GM12891 (cell line): ENCODE measurements at regions not wholly inside any gene's neighbourhood (a gene's known extent, or its start where the extent isn't known, plus 50 kb on each side); places are given as distances from the start of the nearest gene placed in this dataset.
A peak's percentile ranks its signal among the peaks of the same experiment; 100 is the strongest.

Experiments
- POLR2A ChIP-seq: IDR thresholded peaks from 2 replicates; pipeline ENCODE4 v1.6.1; 2011; ENCODE audit warnings: low read depth, low read length, control low read depth
- POLR2AphosphoS5 ChIP-seq: IDR thresholded peaks from 2 replicates; pipeline ENCODE4 v1.6.1; 2011; ENCODE audit warnings: low read depth, low read length, control low read depth
- SPI1 ChIP-seq: IDR thresholded peaks from 2 replicates; pipeline ENCODE4 v1.6.1; 2011; ENCODE audit warnings: low read depth, low read length, control low read depth
- TAF1 ChIP-seq: IDR thresholded peaks from 2 replicates; pipeline ENCODE4 v1.6.1; 2011; ENCODE audit warnings: low read depth, low read length, control low read depth

DNA sequence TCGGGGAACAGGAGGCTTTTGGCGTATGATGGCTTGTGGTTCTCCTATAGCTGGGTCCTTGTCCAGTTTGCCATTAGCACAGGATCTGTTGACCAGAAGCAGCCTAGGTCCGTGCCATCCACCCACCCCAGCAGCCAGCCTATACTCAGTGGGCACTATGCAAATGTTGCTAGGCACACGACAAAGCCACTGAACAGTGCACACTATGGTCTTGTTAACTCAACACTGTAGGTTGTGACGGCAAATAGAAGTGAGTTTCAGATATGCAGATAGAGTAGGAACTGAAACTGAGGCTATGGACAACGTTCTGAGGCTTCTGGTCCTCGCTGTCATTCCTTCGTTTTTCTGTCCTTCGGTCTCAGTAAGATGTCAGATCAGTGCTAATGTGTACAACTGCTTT, 541.3 kb upstream of the TENM3 start:
- no peak for TF ChIP-seq POLR2A
- no peak for TF ChIP-seq POLR2AphosphoS5
- TF ChIP-seq TAF1: no peak
- peak; percentile 36; the same call in 1 of the 2 replicates for TF ChIP-seq SPI1
